Endothelial cell of umbilical vein (primary cell): ENCODE measurements at regions not wholly inside any gene's neighbourhood (a gene's known extent, or its start where the extent isn't known, plus 50 kb on each side); places are given as distances from the start of the nearest gene placed in this dataset.

Experiments used
- BruUV-seq: library from RNA; stranded (reverse); fragments of 400-500 nt; replicated peaks from 2 replicates; lab custom pipeline; 2021; lab: Mats Ljungman, UMichigan
- CTCF ChIA-PET: fragments of 300-600, 350-600 bp; sonication (Branson Sonifier 250); formaldehyde crosslinking; loops from one replicate; lab custom pipeline; 2021; ENCODE audit warnings: antibody characterized with exemption, inconsistent platforms; lab: Charles Lee
- POLR2A ChIA-PET: fragments of 300-600, 350-600 bp; sonication (Branson Sonifier 250); formaldehyde crosslinking; loops from one replicate; lab custom pipeline; 2021; ENCODE audit warnings: antibody characterized with exemption, inconsistent platforms; lab: Charles Lee
- DNase-seq: peaks from one replicate; pipeline ENCODE4 v3.0.0-alpha.2; 2011; ENCODE audit warnings: low read depth, low spot score
- FAIRE-seq: peaks from 2 replicates; lab custom pipeline; 2011; peaks lifted over from hg19 to GRCh38; lab: Jason Lieb, UNC
- H2AFZ ChIP-seq: 2 replicates; pipeline ENCODE4 v1.6.0; 2012; ENCODE audit warnings: low read depth, low read length, control low read depth, inconsistent platforms
- H3K27ac ChIP-seq: 2 replicates; pipeline ENCODE4 v1.5.1; 2011; ENCODE audit warnings: low read depth, mild to moderate bottlenecking, control low read depth, low read length, moderate library complexity; ENCODE audit not compliant: insufficient read depth
- H3K27me3 ChIP-seq, 2 experiments: 2 replicates each; pipeline versions ENCODE4 v1.6.0 to v1.6.1; 2011; ENCODE audit warnings: low read length in 2 of 2, mixed read lengths in 1 of 2; ENCODE audit not compliant: control insufficient read depth in 2 of 2, insufficient read depth in 2 of 2
- H3K36me3 ChIP-seq, 2 experiments: 2 replicates in 1 of 2; 3 replicates in 1 of 2; pipeline ENCODE4 v1.5.1; 2011; ENCODE audit warnings: low read length in 2 of 2, mild to moderate bottlenecking in 1 of 2, moderate library complexity in 1 of 2; ENCODE audit not compliant: control insufficient read depth in 2 of 2, insufficient read depth in 2 of 2; ENCODE audit errors: extremely low read depth in 1 of 2
- H3K4me1 ChIP-seq: 3 replicates; pipeline ENCODE4 v1.5.1; 2011; ENCODE audit warnings: mild to moderate bottlenecking, low read length; ENCODE audit not compliant: control insufficient read depth, insufficient read depth; ENCODE audit errors: extremely low read depth
- H3K4me2 ChIP-seq: 2 replicates; pipeline ENCODE4 v1.6.1; 2011; ENCODE audit warnings: low read length, control low read depth, mixed read lengths; ENCODE audit not compliant: insufficient read depth
- H3K4me3 ChIP-seq, 3 experiments: fragments of 200-600 bp in 1 of 3; sonication (generic), shearing (Covaris generic) in 1 of 3; replicated peaks in 1 of 3; 2 replicates each; pipeline ENCODE4 v1.5.1; 2011 to 2016; ENCODE audit warnings: control low read depth in 3 of 3, low read length in 3 of 3, mild to moderate bottlenecking in 2 of 3, inconsistent platforms in 1 of 3, low read depth in 1 of 3, moderate library complexity in 1 of 3; ENCODE audit not compliant: insufficient read depth in 1 of 3
- H3K79me2 ChIP-seq: 2 replicates; pipeline ENCODE4 v1.6.0; 2012; ENCODE audit warnings: low read length, inconsistent platforms; ENCODE audit not compliant: control insufficient read depth, insufficient read depth
- H3K9ac ChIP-seq: replicated peaks from 2 replicates; pipeline ENCODE3; 2011; ENCODE audit warnings: low read length, control low read depth; ENCODE audit not compliant: insufficient read depth; ENCODE audit errors: extremely low read depth
- H3K9me1 ChIP-seq: replicated peaks from 3 replicates; pipeline ENCODE4 v1.6.0; 2011; ENCODE audit warnings: mild to moderate bottlenecking, low read length; ENCODE audit not compliant: control insufficient read depth, insufficient read depth; ENCODE audit errors: extremely low read depth
- H3K9me3 ChIP-seq: replicated peaks from 2 replicates; pipeline ENCODE4 v1.5.1; 2012; ENCODE audit warnings: low read length, inconsistent platforms; ENCODE audit not compliant: control insufficient read depth, insufficient read depth
- H4K20me1 ChIP-seq: replicated peaks from 2 replicates; pipeline ENCODE3; 2011; ENCODE audit warnings: mild to moderate bottlenecking, low read length; ENCODE audit not compliant: control insufficient read depth, insufficient read depth; ENCODE audit errors: extremely low read depth
- CTCF ChIP-seq, 2 donors: IDR thresholded peaks; 1 replicate in 1 of 2; 2 replicates in 1 of 2; pipeline ENCODE4 v1.5.1; 2011; ENCODE audit warnings: low read length in 2 of 2, mild to moderate bottlenecking in 2 of 2, moderate library complexity in 2 of 2, control low read depth in 1 of 2, inconsistent platforms in 1 of 2, low read depth in 1 of 2; ENCODE audit not compliant: insufficient read depth in 1 of 2; ENCODE audit errors: extremely low read depth in 1 of 2
- EZH2 ChIP-seq: IDR thresholded peaks from 2 replicates; pipeline ENCODE4 v1.6.1; 2012; ENCODE audit warnings: borderline replicate concordance, low read depth, mild to moderate bottlenecking, moderate library complexity, low read length, inconsistent platforms; ENCODE audit not compliant: severe bottlenecking
- FOS ChIP-seq: IDR thresholded peaks from 2 replicates; pipeline ENCODE4 v1.6.1; 2011; ENCODE audit warnings: mild to moderate bottlenecking, low read length, moderate library complexity, borderline replicate concordance; ENCODE audit not compliant: insufficient read depth
- GATA2 ChIP-seq: IDR thresholded peaks from 2 replicates; pipeline ENCODE4 v1.7.0; 2011; ENCODE audit warnings: low read depth, mild to moderate bottlenecking, moderate library complexity, mixed read lengths, low read length; ENCODE audit not compliant: insufficient read length, insufficient read depth
- JUN ChIP-seq: IDR thresholded peaks from 2 replicates; pipeline ENCODE4 v1.6.1; 2011; ENCODE audit warnings: borderline replicate concordance, low read depth; ENCODE audit not compliant: insufficient read length, insufficient read depth
- MAX ChIP-seq: IDR thresholded peaks from 2 replicates; pipeline ENCODE4 v1.6.1; 2011; ENCODE audit not compliant: insufficient read depth, insufficient read length
- MYC ChIP-seq: IDR thresholded peaks from one replicate; pipeline ENCODE4 v1.6.1; 2011; ENCODE audit warnings: mild to moderate bottlenecking, low read depth, low read length
- POLR2A ChIP-seq: IDR thresholded peaks from 2 replicates; pipeline ENCODE4 v1.6.1; 2012; ENCODE audit warnings: low read depth, mild to moderate bottlenecking, control low read depth, low read length
- POLR2AphosphoS5 ChIP-seq: IDR thresholded peaks from 2 replicates; pipeline ENCODE4 v1.6.1; 2012; ENCODE audit warnings: low read depth, mild to moderate bottlenecking, control low read depth, low read length, moderate library complexity; ENCODE audit not compliant: insufficient read depth
- dilution Hi-C: fragments of 300-500 bp; cut with MboI; formaldehyde crosslinking; loops from one replicate; pipeline ENCODE4 v1.15.0; 2019; ENCODE audit warnings: low sequenced_read_pairs; ENCODE audit not compliant: extremely low pct_ligation_motif_present
- intact Hi-C: fragments of 100-400 bp; cut with micrococcal nuclease; formaldehyde crosslinking; loops from one replicate; pipeline ENCODE4 v1.10.0; 2022

GRCh38 chr14:104467236-104467635 lies 112.3 kb upstream of the C14orf180 start:
- POLR2A ChIA-PET: no interaction called here
- FAIRE-seq (no peak), DNase-seq (no peak)
- H3K4me3 ChIP-seq: no peak overlapping the region
- H4K20me1 ChIP-seq: no peaks in the 10 kb centered on the region
- no peaks in the 10 kb centered on the region for H3K36me3 ChIP-seq
- intact Hi-C loops (no loop called here), dilution Hi-C loops (no loop called here)
- no peaks in the 10 kb centered on the region for H3K9me1 ChIP-seq
- TF ChIP-seq JUN: no peak
- no peak overlapping the region for H3K9ac ChIP-seq
- no peaks in the 10 kb centered on the region for H3K9me3 ChIP-seq
- peaks cover 7 to 12% of the 10 kb centered on the region in 2 experiments for H3K27me3 ChIP-seq
- H3K4me2 ChIP-seq: no peak overlapping the region
- CTCF ChIA-PET: no interaction called here
- H2AFZ ChIP-seq: no peak overlapping the region
- BruUV-seq: no TSS peak
- H3K79me2 ChIP-seq: no peaks in the 10 kb centered on the region
- H3K27ac ChIP-seq: no peak overlapping the region
- no peaks in the 10 kb centered on the region for H3K4me1 ChIP-seq

- H3K27ac ChIP-seq: no peak overlapping the region
- peaks cover 6 to 9% of the 10 kb centered on the region in 2 experiments for H3K27me3 ChIP-seq
- no peak overlapping the region for H3K4me3 ChIP-seq
- H2AFZ ChIP-seq: no peak overlapping the region
- no TSS peak for BruUV-seq
- ChIA-PET POLR2A (no interaction called here), CTCF (no interaction called here)
- H3K4me1 ChIP-seq: no peaks in the 10 kb centered on the region
- no peaks in the 10 kb centered on the region for H3K9me1 ChIP-seq
- FAIRE-seq: no peak
- no peaks in the 10 kb centered on the region for H4K20me1 ChIP-seq
- intact Hi-C loops: no loop called here
- no peak for DNase-seq
- no peak overlapping the region for H3K4me2 ChIP-seq
- TF ChIP-seq POLR2A (no peak), MYC (no peak), POLR2AphosphoS5 (no peak), MAX (no peak), FOS (no peak), EZH2 (no peak), CTCF (IDR thresholded peaks at IDR 0.05; ENCODE audit: extremely low read depth in 1 of 2, insufficient read depth in 1 of 2, low read depth in 1 of 2, low read length in 2 of 2) (no peak), GATA2 (no peak), JUN (no peak)
- no peak overlapping the region for H3K9ac ChIP-seq
- H3K79me2 ChIP-seq: no peaks in the 10 kb centered on the region
- H3K9me3 ChIP-seq: no peaks in the 10 kb centered on the region
- dilution Hi-C loops: no loop called here
- no peaks in the 10 kb centered on the region for H3K36me3 ChIP-seq
These were observed 111.9 kb upstream of the C14orf180 start for GRCh38 chr14:104467641-104468040.
